NCI-H82 treated with DMSO at 0.1 percent for 48 hours (cell line): ENCODE measurements at regions not wholly inside any gene's neighbourhood (a gene's known extent, or its start where the extent isn't known, plus 50 kb on each side); places are given as distances from the start of the nearest gene placed in this dataset.
"Not testable (repeated sequence)": the region's sequence is repeated elsewhere in the genome, so short reads cannot be mapped to it uniquely, and the experiment has no call there.

Experiments
- DNase-seq: peaks from one replicate; lab custom pipeline; 2025; ENCODE audit not compliant: unreplicated experiment; lab: John Stamatoyannopoulos, UW

DNA sequence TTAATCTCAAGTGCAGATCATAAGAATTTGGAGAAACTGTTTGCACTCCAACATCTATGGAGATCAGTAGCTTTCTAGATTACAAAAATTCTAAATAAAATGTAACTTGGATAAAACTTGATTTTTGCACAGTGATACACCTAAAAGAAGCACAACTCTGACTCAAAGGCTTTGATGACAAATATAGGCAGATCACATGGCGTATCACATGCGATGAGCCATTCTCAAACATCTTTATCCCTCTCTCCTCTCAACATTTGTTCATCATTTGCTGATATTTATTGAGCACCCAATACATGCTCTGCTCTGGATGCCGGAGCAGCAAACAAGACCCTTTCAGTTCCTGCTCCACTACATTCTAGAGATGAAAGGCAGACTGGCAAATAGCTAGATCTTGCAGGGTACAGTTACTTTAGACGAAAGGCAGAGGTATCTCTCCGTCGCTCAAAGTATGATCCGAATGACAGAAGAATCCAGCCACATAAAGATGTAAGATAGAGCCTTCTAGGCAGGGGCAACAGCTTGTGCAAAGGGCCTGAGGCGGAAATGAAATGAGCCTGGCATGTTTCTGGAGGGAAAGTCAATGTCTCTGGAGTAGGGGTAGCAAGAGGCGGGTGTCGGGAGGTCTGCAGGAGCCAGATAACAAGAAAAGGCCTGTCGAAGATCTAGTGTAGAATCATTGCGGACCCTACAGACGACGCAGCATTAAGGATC lies 145.8 kb upstream of the ERRFI1 start:
- DNase-seq, result no peak

- DNase-seq, result no peak
These were observed 144.1 kb upstream of the ERRFI1 start for GRCh38 chr1:8170059-8170835.

DNA sequence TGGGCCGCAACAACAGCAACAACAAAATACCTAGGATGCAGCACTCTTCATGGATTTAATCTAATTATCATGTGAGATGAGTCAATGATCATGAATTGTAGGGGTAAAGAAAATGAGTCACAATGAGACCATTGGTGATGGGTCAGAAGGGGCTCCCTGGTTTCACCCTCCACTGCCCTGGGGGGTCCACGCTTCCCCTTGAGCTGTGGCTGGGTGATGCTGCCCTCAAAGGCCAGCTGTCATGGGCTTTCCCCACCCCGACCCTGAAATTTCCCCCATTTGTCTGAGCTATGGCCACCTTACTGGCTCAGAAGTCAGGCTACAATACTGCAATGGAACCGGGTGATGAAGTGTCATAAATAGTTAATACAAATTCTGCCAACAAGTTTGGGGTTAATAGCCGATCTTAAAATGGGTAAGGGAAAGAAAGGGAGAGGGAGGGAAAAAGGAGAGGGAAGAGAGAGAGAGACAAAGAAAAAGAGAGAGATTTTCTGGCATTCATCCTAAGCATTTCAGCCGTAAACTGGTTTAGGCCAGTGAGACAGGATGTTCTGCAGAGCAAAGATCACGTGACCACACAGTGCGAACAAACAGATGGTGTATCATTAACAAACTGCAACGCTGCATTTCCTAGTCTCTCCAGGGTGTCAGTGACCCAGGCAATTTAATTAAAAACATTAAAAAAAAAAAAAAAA lies 143.4 kb upstream of the ERRFI1 start:
- peak; percentile 43 for DNase-seq

GRCh38 chr1:8167936-8168335 lies 141.8 kb upstream of the ERRFI1 start:
- DNase-seq, result no peak

DNA sequence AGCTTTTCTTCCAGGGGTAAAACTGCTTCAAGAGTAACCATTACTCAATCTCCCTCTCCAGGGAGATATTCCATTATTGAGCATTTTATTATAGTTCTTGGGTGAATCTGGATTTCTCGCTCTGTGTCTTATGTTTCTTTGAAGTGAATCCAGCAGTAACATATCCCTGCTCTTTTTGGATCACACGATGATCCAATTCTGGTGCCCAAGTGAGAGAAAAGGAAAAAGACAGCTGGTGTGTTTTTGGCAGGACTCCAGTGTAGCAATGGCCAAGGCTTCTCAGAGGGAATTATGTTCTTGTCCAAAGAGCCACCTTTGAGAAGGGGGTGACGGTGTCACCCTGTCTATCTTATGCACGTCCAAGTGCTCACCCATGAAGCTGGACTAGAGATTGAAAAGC lies 140.3 kb upstream of the ERRFI1 start:
- no peak for DNase-seq

- no peak for DNase-seq
These were observed 139.7 kb upstream of the ERRFI1 start for GRCh38 chr1:8165595-8166360.

DNA sequence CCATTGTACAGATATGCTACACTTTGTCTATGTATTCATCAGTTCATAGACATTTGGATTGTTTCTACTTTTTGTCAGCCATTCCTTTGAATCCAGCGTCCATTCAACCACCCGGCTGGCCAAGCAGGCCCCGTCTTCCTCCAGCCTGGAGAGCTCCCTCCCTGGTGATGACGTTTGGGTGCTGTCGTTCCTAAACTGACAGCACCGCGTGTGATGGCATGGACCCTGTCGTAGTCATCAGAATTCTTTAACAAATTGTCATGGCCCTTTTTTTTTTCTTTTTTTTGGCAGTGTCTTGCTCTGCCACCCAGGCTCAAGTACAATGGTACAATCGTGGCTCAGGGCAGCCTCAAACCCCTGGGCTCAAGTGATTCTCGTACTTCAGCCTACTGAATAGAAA lies 138.6 kb upstream of the ERRFI1 start:
- DNase-seq, result no peak

GRCh38 chr1:8163039-8163438 lies 136.9 kb upstream of the ERRFI1 start:
- DNase-seq, result no peak

DNA sequence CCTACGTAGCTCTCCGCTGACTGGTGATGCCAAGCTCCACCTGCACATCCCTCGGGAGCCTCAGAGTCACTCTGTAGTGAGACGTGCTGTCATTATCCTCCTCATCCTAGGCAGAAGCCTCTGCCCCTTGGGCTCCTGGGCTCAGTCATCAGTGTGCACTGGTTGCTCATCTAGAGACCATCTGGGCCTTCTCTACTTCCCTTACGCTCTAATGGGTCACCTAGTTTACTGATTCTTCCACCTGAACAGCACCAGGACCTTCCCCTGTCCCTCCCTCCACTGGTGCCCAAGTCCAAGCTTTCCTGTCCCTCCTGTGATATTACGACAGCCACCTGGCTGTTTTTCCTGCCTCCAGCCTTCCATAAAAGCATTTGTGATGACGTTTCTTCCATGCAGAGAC lies 136.1 kb upstream of the ERRFI1 start:
- no peak for DNase-seq

GRCh38 chr1:8161546-8162105 lies 135.5 kb upstream of the ERRFI1 start:
- no peak for DNase-seq

- DNase-seq, result no peak
These were observed 133.4 kb upstream of the ERRFI1 start for GRCh38 chr1:8159470-8160024.

DNA sequence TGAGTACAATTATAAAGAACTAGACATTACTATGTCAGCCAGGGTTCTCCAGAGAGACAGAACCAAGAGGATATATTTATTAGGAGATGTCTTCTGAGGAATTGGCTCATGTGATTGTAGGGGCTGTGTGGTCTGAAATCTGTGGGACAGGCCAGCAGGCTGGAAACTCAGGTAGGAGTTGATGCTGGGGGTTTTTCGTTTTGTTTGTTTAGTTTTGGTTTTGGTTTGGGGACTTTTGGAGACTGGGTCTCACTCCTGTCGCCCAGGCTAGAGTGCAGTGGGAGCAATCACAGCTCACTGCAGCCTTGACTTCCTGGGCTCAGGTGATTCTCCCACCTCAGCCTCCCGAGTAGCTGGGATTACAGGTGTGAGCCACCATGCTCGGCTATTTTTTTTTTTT lies 132.9 kb upstream of the ERRFI1 start:
- no peak for DNase-seq

DNA sequence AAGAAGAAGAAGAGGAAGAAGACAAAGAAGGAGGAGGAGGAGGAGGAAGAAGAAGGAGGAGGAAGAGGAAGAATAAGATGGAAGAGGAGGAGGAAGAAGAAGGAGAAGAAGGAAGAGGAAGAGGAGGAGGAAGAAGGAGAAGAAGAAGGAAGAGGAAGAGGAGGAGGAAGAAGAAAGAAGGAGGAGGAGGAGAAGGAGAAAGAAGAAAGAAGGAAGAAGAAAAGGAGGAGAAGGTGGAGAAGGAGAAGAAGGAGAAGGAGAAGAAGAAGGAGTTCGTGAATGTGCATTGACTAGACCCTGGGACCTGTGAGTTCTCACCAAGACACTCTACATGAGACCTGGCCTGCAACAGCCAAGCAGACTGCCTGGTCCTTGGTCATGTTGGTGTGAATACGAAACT lies 131.7 kb upstream of the ERRFI1 start:
- DNase-seq, result no peak

DNA sequence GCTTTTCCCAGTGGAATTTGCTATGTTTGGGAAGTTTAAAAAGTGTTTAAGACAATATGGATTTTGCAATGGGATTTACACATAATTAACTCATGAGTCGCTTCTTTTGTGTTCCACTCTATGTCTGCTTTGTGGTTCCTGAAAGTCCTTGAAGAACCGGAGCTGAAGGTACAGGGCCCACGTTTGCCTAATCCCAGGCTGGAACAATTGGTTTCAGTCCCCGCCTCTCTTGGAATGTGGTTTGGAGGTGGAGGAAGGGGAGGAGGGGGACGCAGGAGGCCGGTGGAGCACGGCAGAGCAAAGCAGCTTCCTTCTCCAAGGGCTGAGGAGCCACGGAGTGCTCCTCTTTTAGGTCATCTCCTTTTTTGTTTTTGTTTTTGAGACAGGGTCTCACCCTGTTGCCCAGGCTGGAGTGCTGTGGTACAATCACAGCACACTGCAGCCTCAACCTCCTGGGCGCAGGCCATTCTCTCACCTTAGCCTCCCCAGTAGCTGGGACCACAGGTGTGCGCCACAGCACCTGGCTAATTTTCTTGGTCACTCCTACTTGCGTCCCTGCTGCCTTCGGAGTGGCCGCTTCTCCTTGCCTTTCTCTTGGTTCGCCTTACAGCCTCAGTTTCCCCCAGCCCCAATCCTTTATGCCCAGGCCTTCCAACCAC lies 129.5 kb upstream of the ERRFI1 start:
- no peak for DNase-seq

- no peak for DNase-seq
These were observed 128.5 kb upstream of the ERRFI1 start for GRCh38 chr1:8154621-8155052.

DNA sequence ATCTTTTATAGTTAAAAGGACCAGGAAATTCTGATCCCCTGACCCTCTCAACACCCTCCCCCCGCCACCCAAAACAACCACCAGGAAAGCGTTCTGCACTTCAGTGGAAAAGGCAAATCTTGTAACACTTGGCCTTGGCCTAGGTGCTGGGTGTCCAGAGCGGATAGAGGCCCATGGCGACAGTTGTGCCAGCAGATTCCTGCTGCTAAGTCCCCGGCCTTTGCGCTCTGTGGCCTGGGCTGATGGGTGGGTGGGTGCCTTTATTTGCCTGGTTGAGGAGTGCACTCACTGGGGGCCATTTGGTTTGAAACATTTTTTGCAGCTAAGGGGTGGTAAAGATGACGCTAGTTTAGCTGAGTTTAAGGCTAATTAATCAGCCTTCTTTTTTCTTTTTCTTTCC lies 127.9 kb upstream of the ERRFI1 start:
- DNase-seq, result no peak

DNA sequence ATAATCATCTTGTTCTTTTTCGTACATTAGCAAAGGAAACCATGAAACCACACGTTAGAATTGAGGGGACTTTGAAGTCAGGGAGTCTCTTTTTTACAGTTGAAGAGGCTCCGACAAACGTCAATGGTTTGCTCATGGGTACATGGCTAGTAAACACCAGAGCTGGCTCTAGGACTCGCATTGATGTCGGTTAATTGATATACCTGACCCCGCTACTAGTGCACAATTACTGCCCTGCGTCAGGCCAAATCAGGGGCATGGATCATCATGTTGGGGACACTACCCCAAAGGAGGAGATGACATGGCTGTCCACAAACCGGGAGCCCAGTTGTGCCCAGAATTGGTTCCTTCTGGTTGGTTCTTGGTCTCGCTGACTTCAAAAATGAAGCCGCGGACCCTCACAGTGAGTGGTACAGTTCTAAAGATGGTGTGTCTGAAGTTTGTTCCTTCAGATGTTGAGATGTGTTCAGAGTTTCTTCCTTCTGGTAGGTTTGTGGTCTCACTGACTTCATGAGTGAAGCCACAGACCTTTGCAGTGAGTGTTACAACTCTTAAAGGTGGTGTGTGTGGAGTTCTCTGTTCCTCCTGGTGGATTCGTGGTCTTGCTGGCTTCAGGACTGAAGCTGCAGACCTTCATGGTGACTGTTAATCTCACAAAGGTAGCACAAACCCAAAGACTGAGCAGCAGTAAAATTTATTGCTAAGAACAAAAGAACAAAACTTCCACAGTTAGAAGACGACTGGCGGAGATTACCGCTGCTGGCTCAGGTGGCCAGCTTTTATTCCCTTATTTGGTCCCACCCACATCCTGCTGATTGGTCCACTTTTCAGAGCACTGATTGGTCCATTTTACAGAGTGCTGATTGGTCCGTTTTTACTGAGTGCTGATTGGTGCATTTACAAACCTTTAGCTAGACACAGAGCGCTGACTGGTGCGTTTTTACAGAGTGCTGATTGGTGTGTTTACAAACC lies 126.9 kb upstream of the ERRFI1 start:
- no peak for DNase-seq

GRCh38 chr1:8151647-8152046 lies 125.5 kb upstream of the ERRFI1 start:
- DNase-seq, result no peak

- not testable (repeated sequence) for DNase-seq
These were observed 123.6 kb upstream of the ERRFI1 start for GRCh38 chr1:8149756-8150155.
